ENCODE measurements at regions not wholly inside any gene's neighbourhood (a gene's known extent, or its start where the extent isn't known, plus 50 kb on each side); places are given as distances from the start of the nearest gene placed in this dataset.
"Not testable (repeated sequence)": the region's sequence is repeated elsewhere in the genome, so short reads cannot be mapped to it uniquely, and the experiment has no call there.

- not testable (repeated sequence) for H3K27ac Mint-ChIP-seq
These were observed 3019.4 kb upstream of the TEKT4 start for GRCh38 chr2:91851689-91852420.

GRCh38 chr2:91856971-91857370 is 3014.3 kb upstream of the TEKT4 start:
- H3K36me3 Mint-ChIP-seq (ENCODE audit: low read depth); H3K27me3 Mint-ChIP-seq; H3K27ac Mint-ChIP-seq; H3K4me3 Mint-ChIP-seq; intact Hi-C loops (cut with micrococcal nuclease); H3K9me3 Mint-ChIP-seq; H3K4me1 Mint-ChIP-seq (ENCODE audit: low read depth): not testable (repeated sequence)

More at GRCh38 chr2:91851689-91852420, 3019.4 kb upstream of the TEKT4 start:
- intact Hi-C loops (cut with micrococcal nuclease); H3K36me3 Mint-ChIP-seq (ENCODE audit: low read depth); H3K9me3 Mint-ChIP-seq; H3K27me3 Mint-ChIP-seq; H3K4me3 Mint-ChIP-seq; H3K4me1 Mint-ChIP-seq (ENCODE audit: low read depth): not testable (repeated sequence)

- H3K27ac Mint-ChIP-seq; intact Hi-C loops (cut with micrococcal nuclease); H3K27me3 Mint-ChIP-seq; H3K9me3 Mint-ChIP-seq; H3K36me3 Mint-ChIP-seq (ENCODE audit: low read depth); H3K4me1 Mint-ChIP-seq (ENCODE audit: low read depth); H3K4me3 Mint-ChIP-seq: not testable (repeated sequence)
These were observed 3013.5 kb upstream of the TEKT4 start for GRCh38 chr2:91857711-91858110.

- intact Hi-C loops (cut with micrococcal nuclease); H3K27me3 Mint-ChIP-seq; H3K4me1 Mint-ChIP-seq (ENCODE audit: low read depth); H3K36me3 Mint-ChIP-seq (ENCODE audit: low read depth); H3K4me3 Mint-ChIP-seq; H3K9me3 Mint-ChIP-seq; H3K27ac Mint-ChIP-seq: not testable (repeated sequence)
These were observed 2999.5 kb upstream of the TEKT4 start for GRCh38 chr2:91871716-91872115.

GRCh38 chr2:91873416-91873815 is 2997.8 kb upstream of the TEKT4 start:
- H3K9me3 Mint-ChIP-seq; intact Hi-C loops (cut with micrococcal nuclease); H3K27ac Mint-ChIP-seq; H3K36me3 Mint-ChIP-seq (ENCODE audit: low read depth); H3K27me3 Mint-ChIP-seq; H3K4me3 Mint-ChIP-seq; H3K4me1 Mint-ChIP-seq (ENCODE audit: low read depth): not testable (repeated sequence)

GRCh38 chr2:91877658-91878210 is 2993.5 kb upstream of the TEKT4 start:
- H3K9me3 Mint-ChIP-seq; H3K4me1 Mint-ChIP-seq (ENCODE audit: low read depth); H3K4me3 Mint-ChIP-seq; H3K27ac Mint-ChIP-seq; intact Hi-C loops (cut with micrococcal nuclease); H3K36me3 Mint-ChIP-seq (ENCODE audit: low read depth); H3K27me3 Mint-ChIP-seq: not testable (repeated sequence)

GRCh38 chr2:91895091-91895490 is 2976.1 kb upstream of the TEKT4 start:
- H3K4me3 Mint-ChIP-seq; H3K27me3 Mint-ChIP-seq; H3K4me1 Mint-ChIP-seq (ENCODE audit: low read depth); intact Hi-C loops (cut with micrococcal nuclease); H3K9me3 Mint-ChIP-seq; H3K27ac Mint-ChIP-seq; H3K36me3 Mint-ChIP-seq (ENCODE audit: low read depth): not testable (repeated sequence)

- H3K36me3 Mint-ChIP-seq (ENCODE audit: low read depth): not testable (repeated sequence)
These were observed 2953.6 kb upstream of the TEKT4 start for GRCh38 chr2:91917602-91918001.

More at GRCh38 chr2:91917602-91918001, 2953.6 kb upstream of the TEKT4 start:
- H3K27me3 Mint-ChIP-seq; H3K4me3 Mint-ChIP-seq; H3K4me1 Mint-ChIP-seq (ENCODE audit: low read depth); H3K27ac Mint-ChIP-seq; intact Hi-C loops (cut with micrococcal nuclease): not testable (repeated sequence)
- H3K9me3 Mint-ChIP-seq: peaks cover 13% of the 10 kb centered on the region

Measured in dendritic cell treated with granulocyte-macrophage colony-stimulating factor and Interleukin-4, amounts not matched to agents 40 ng/mL and 50 ng/mL, for 4 days (primary cell).